ENCODE measurements at regions not wholly inside any gene's neighbourhood (a gene's known extent, or its start where the extent isn't known, plus 50 kb on each side); places are given as distances from the start of the nearest gene placed in this dataset.

DNA sequence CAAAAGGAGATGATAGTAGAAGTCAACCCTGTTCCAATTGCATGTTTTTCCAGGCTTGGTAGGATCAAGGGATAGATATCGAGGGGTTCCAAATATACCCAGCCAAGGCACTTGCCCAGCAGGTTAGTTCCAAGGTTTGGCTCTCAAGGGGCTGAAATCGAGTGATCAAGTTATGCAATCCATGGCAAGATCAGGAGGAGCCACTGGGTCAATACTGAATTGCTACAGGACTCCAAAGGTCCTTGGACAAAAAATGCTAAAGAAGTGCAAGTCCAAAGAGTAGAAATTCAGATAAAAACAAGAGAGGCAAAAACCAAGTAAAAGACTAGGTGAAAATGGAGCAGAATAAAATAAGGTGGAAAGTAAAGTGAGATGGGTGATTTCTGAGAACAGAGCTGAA lies 179.1 kb upstream of the RFX3 start:
- in situ Hi-C loops (cut with HindIII; ENCODE audit: low sequenced_read_pairs) = no loop called here
- no peak overlapping the region for H3K4me3 ChIP-seq (ENCODE audit: low read depth, low read length)
- no peak for DNase-seq (ENCODE audit: low read depth, low spot score)
- TF ChIP-seq, protein P1, sequence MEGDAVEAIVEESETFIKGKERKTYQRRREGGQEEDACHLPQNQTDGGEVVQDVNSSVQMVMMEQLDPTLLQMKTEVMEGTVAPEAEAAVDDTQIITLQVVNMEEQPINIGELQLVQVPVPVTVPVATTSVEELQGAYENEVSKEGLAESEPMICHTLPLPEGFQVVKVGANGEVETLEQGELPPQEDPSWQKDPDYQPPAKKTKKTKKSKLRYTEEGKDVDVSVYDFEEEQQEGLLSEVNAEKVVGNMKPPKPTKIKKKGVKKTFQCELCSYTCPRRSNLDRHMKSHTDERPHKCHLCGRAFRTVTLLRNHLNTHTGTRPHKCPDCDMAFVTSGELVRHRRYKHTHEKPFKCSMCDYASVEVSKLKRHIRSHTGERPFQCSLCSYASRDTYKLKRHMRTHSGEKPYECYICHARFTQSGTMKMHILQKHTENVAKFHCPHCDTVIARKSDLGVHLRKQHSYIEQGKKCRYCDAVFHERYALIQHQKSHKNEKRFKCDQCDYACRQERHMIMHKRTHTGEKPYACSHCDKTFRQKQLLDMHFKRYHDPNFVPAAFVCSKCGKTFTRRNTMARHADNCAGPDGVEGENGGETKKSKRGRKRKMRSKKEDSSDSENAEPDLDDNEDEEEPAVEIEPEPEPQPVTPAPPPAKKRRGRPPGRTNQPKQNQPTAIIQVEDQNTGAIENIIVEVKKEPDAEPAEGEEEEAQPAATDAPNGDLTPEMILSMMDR (IDR thresholded peaks at IDR 0.05; ENCODE audit: low read depth, low read length) = no peak

DNA sequence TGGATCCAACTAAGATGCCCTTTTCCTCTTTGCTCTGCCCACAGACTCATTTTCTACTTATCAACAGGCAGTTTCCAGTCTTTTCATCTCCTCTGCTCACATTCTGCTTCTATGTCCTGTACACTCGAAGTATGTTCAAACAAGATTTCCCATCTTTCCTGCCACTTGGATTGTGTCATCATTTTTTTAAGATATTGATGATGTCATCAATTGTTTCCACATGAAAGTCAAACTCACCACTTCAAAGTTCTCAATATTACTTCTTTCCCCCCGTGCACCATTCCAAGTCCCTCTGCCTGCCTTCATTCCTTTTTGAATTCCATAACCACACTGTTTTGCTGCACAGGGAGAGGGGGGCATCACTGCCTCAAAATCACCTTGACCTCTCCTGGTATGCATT lies 175.0 kb upstream of the RFX3 start:
- in situ Hi-C loops (cut with HindIII; ENCODE audit: low sequenced_read_pairs) = no loop called here
- H3K4me3 ChIP-seq (ENCODE audit: low read depth, low read length) = no peak overlapping the region
- TF ChIP-seq, protein P1 (IDR thresholded peaks at IDR 0.05; ENCODE audit: low read depth, low read length) = no peak
- DNase-seq (ENCODE audit: low read depth, low spot score) = no peak

DNA sequence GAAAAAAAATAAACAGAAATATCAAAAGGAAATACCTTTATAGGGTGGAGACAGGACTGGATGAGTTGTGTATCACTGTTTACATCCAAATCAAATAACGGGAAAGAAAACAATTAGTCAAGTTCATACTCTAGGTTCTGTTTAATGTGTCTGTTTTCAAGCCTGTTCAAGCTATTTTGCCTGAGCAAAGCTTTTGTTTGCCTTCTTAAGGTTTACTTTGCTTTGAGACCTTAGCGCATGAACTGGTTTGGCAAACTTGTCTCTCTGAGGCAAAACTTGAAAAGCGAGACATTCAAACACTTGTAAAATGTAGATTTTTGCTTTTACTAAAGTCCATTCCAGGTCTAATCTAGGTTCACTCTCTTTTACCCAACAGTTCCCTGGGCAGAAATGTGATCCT lies 174.1 kb upstream of the RFX3 start:
- no peak overlapping the region for H3K4me3 ChIP-seq (ENCODE audit: low read depth, low read length)
- TF ChIP-seq, protein P1 (IDR thresholded peaks at IDR 0.05; ENCODE audit: low read depth, low read length) = no peak
- in situ Hi-C loops (cut with HindIII; ENCODE audit: low sequenced_read_pairs) = no loop called here
- no peak for DNase-seq (ENCODE audit: low read depth, low spot score)

DNA sequence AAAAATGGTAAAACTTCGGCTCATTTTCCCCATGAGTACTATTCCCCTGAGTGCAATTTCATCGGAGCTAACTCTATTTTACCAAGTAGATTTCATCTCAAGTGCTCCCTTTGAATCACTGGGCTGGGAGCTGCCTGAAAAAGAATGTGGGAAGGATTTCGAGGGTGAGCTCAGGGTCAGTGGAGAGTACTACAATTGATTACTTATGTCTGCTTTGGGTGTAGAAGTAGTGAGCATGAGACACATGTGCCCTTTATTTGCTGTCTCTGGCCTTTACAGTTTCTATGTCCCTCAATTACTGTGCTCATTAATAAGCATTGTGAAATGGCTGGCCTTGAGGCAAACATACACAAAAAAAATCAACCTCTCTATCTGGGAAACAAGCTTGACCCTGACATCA lies 172.7 kb upstream of the RFX3 start:
- in situ Hi-C loops (cut with HindIII; ENCODE audit: low sequenced_read_pairs) = no loop called here
- no peak overlapping the region for H3K4me3 ChIP-seq (ENCODE audit: low read depth, low read length)
- TF ChIP-seq, protein P1 (IDR thresholded peaks at IDR 0.05; ENCODE audit: low read depth, low read length) = no peak
- DNase-seq (ENCODE audit: low read depth, low spot score) = no peak

DNA sequence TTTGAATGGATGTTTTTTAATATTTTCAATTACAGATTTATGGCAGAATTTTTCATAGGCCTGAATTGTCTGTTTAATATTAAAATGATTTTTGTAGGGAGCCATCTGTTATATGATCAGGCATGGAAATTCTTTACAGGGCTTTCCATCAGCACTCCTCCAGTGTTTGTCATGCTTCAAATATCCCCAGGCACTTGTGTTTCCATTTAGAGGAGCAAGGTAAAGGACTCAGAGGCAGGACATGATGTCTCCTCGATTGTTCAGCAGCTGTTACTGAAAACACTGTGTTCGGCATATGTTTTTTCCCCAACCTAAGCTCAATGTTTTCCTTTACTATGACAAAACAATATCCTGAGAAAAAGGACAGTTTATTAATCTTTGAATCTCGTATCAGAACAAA lies 172.3 kb upstream of the RFX3 start:
- in situ Hi-C loops (cut with HindIII; ENCODE audit: low sequenced_read_pairs) = no loop called here
- no peak for DNase-seq (ENCODE audit: low read depth, low spot score)
- H3K4me3 ChIP-seq (ENCODE audit: low read depth, low read length) = no peak overlapping the region
- TF ChIP-seq, protein P1 (IDR thresholded peaks at IDR 0.05; ENCODE audit: low read depth, low read length) = no peak

DNA sequence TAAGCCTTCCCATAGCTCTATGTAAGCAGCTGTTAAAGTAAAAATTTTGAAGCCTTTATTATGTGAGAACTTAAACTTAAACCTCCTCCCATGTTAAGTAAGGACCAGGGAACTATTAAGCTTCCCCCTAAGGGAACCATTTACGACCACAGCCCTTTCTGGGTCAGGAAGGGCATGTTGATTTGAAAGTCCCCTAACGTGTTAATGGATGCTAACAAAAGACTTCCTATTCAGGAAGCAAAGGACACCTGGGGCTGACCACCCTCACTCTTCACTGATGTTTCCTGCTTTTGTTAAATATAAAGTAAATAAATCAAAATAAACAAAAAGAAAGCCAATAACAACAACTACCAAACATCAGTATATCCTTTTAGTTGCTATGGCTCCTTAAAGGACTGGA lies 170.6 kb upstream of the RFX3 start:
- TF ChIP-seq, protein P1 (IDR thresholded peaks at IDR 0.05; ENCODE audit: low read depth, low read length) = no peak
- no peak for DNase-seq (ENCODE audit: low read depth, low spot score)
- H3K4me3 ChIP-seq (ENCODE audit: low read depth, low read length) = no peak overlapping the region
- in situ Hi-C loops (cut with HindIII; ENCODE audit: low sequenced_read_pairs) = no loop called here

DNA sequence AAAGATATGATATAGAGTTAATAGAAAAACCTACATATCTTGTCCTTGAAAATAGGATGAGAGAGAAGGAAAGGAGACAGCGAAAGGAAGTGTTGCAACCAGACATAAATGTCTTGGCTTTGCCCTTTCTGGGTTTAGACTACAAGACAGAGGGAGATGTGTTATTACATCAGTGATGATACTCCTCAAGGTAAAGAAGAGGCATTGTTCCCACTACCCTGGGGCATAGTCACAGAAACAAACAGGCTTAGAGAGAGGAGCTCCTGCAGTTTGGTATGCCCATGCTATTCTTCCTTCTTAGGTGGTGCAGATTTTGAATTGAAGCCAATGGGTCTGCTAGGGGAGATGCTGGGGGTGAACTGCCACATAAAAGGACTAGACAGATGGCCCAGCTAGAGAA lies 166.8 kb upstream of the RFX3 start:
- no peak for DNase-seq (ENCODE audit: low read depth, low spot score)
- TF ChIP-seq, protein P1 (IDR thresholded peaks at IDR 0.05; ENCODE audit: low read depth, low read length) = no peak
- no peak overlapping the region for H3K4me3 ChIP-seq (ENCODE audit: low read depth, low read length)
- in situ Hi-C loops (cut with HindIII; ENCODE audit: low sequenced_read_pairs) = no loop called here

Measured in astrocyte of the spinal cord (primary cell).